ENCODE measurements at regions not wholly inside any gene's neighbourhood (a gene's known extent, or its start where the extent isn't known, plus 50 kb on each side); places are given as distances from the start of the nearest gene placed in this dataset.

DNA sequence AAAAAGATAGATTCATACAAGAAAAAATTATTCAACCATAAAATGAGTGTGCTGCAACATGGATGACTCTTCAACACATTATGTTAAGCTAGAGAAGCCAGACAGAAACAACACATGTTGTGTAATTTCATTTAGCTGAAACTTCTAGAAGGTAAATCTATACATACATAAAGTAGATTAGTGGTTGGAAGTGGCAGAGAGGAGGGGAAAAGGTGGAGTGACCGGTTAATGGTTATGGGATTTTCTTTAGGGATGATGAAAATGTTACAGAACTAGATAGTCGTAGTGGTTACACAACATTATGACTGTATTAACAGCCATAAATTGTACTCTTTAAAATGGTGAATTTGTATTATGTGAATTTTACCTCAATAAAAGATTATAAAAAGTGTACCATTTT, 304.1 kb upstream of the SLC35B3 start:
- Histone ChIP-seq H3K27ac (ENCODE audit: low read depth, low read length) (no peak overlapping the region), H4K20me1 (ENCODE audit: insufficient read depth) (no peaks in the 10 kb centered on the region), H2AFZ (ENCODE audit: low read depth, low read length, poor library complexity, severe bottlenecking) (no peak overlapping the region), H3K9me3 (ENCODE audit: control insufficient read depth in 1 of 2, insufficient read depth in 1 of 2, low read depth in 1 of 2, low read length in 2 of 2) (no peaks in the 10 kb centered on the region), H3K4me2 (ENCODE audit: low read length) (no peak overlapping the region), H3K27me3 (ENCODE audit: insufficient read depth, low read length) (no peaks in the 10 kb centered on the region), H3K4me3 (replicated peaks in 1 of 2; ENCODE audit: low read depth in 1 of 2, low read length in 2 of 2) (no peak overlapping the region), H3K79me2 (ENCODE audit: insufficient read depth, low read length) (no peaks in the 10 kb centered on the region), H3K9ac (ENCODE audit: low read length) (no peak overlapping the region), H3K36me3 (ENCODE audit: control insufficient read depth in 1 of 2, insufficient read depth in 2 of 2, low read length in 2 of 2) (no peaks in the 10 kb centered on the region), H3K9me2 (ENCODE audit: insufficient read depth) (no peaks in the 10 kb centered on the region), H3K4me1 (ENCODE audit: control insufficient read depth in 1 of 2, insufficient read depth in 2 of 2, low read length in 2 of 2) (no peaks in the 10 kb centered on the region; a peak in 1 of 4 replicates)
- TF ChIP-seq FOSL1 (IDR thresholded peaks at IDR 0.05; ENCODE audit: low read depth) (no peak), EZH2 (IDR thresholded peaks at IDR 0.05) (no peak), SIN3A (IDR thresholded peaks at IDR 0.05; ENCODE audit: low read depth) (no peak), POLR2AphosphoS5 (IDR thresholded peaks at IDR 0.05; ENCODE audit: low read depth, low read length) (no peak), ELF1 (IDR thresholded peaks at IDR 0.05; ENCODE audit: borderline replicate concordance, low read depth) (no peak)
- TF ChIP-seq, protein P1, sequence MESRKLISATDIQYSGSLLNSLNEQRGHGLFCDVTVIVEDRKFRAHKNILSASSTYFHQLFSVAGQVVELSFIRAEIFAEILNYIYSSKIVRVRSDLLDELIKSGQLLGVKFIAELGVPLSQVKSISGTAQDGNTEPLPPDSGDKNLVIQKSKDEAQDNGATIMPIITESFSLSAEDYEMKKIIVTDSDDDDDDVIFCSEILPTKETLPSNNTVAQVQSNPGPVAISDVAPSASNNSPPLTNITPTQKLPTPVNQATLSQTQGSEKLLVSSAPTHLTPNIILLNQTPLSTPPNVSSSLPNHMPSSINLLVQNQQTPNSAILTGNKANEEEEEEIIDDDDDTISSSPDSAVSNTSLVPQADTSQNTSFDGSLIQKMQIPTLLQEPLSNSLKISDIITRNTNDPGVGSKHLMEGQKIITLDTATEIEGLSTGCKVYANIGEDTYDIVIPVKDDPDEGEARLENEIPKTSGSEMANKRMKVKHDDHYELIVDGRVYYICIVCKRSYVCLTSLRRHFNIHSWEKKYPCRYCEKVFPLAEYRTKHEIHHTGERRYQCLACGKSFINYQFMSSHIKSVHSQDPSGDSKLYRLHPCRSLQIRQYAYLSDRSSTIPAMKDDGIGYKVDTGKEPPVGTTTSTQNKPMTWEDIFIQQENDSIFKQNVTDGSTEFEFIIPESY (IDR thresholded peaks at IDR 0.05; ENCODE audit: extremely low read depth, insufficient replicate concordance, low read length) = no peak
- ATAC-seq (no peak), DNase-seq (ENCODE audit: low read depth, low spot score) (no peak)
- ChIA-PET POLR2A (no interaction called here), CTCF (no interaction called here), RAD21 (ENCODE audit: low non-redundant PET in 1 of 2, low total read pairs in 2 of 2, uncharacterized antibody in 2 of 2, unreplicated experiment in 2 of 2) (no interaction called here)
- no TSS peak for BruUV-seq (replicated peaks)
- intact Hi-C loops (cut with micrococcal nuclease) = no loop called here

GRCh38 chr6:8738951-8739350, 303.6 kb upstream of the SLC35B3 start:
- no TSS peak for BruUV-seq (replicated peaks)
- ChIA-PET CTCF (no interaction called here), POLR2A (no interaction called here), RAD21 (ENCODE audit: low non-redundant PET in 1 of 2, low total read pairs in 2 of 2, uncharacterized antibody in 2 of 2, unreplicated experiment in 2 of 2) (no interaction called here)
- H3K9ac ChIP-seq (ENCODE audit: low read length) = no peak overlapping the region
- H3K79me2 ChIP-seq (ENCODE audit: insufficient read depth, low read length) = no peaks in the 10 kb centered on the region
- H3K9me3 ChIP-seq (ENCODE audit: control insufficient read depth in 1 of 2, insufficient read depth in 1 of 2, low read depth in 1 of 2, low read length in 2 of 2) = no peaks in the 10 kb centered on the region
- no peak overlapping the region for H3K4me2 ChIP-seq (ENCODE audit: low read length)
- DNase-seq (ENCODE audit: low read depth, low spot score) = no peak
- H3K9me2 ChIP-seq (ENCODE audit: insufficient read depth) = no peaks in the 10 kb centered on the region
- ATAC-seq = no peak
- H3K4me3 ChIP-seq (replicated peaks in 1 of 2; ENCODE audit: low read depth in 1 of 2, low read length in 2 of 2) = no peak overlapping the region
- no peaks in the 10 kb centered on the region for H3K36me3 ChIP-seq (ENCODE audit: control insufficient read depth in 1 of 2, insufficient read depth in 2 of 2, low read length in 2 of 2)
- intact Hi-C loops (cut with micrococcal nuclease) = no loop called here
- no peaks in the 10 kb centered on the region for H3K27me3 ChIP-seq (ENCODE audit: insufficient read depth, low read length)
- H3K4me1 ChIP-seq (ENCODE audit: control insufficient read depth in 1 of 2, insufficient read depth in 2 of 2, low read length in 2 of 2) = no peaks in the 10 kb centered on the region; a peak in 1 of 4 replicates
- no peak overlapping the region for H3K27ac ChIP-seq (ENCODE audit: low read depth, low read length)
- no peaks in the 10 kb centered on the region for H4K20me1 ChIP-seq (ENCODE audit: insufficient read depth)
- no peak overlapping the region for H2AFZ ChIP-seq (ENCODE audit: low read depth, low read length, poor library complexity, severe bottlenecking)
- TF ChIP-seq, protein P1 (IDR thresholded peaks at IDR 0.05; ENCODE audit: extremely low read depth, insufficient replicate concordance, low read length) = no peak
- TF ChIP-seq JUND (IDR thresholded peaks at IDR 0.05) (no peak), YY1 (IDR thresholded peaks at IDR 0.05; ENCODE audit: extremely low read depth, insufficient replicate concordance, low read depth, low read length) (no peak), CBX3 (IDR thresholded peaks at IDR 0.05; ENCODE audit: low read depth) (no peak), CEBPB (IDR thresholded peaks at IDR 0.05; ENCODE audit: low read depth) (no peak), SRF (IDR thresholded peaks at IDR 0.05; ENCODE audit: low read depth) (no peak), ELF1 (IDR thresholded peaks at IDR 0.05; ENCODE audit: borderline replicate concordance, low read depth) (no peak), SIN3A (IDR thresholded peaks at IDR 0.05; ENCODE audit: low read depth) (no peak), POLR2A (IDR thresholded peaks at IDR 0.05; ENCODE audit: borderline replicate concordance, extremely low read depth, insufficient read depth, insufficient read length) (no peak), EGR1 (IDR thresholded peaks at IDR 0.05; ENCODE audit: low read depth) (no peak), SP1 (IDR thresholded peaks at IDR 0.05; ENCODE audit: low read depth) (no peak)
- TF ChIP-seq, protein P2, sequence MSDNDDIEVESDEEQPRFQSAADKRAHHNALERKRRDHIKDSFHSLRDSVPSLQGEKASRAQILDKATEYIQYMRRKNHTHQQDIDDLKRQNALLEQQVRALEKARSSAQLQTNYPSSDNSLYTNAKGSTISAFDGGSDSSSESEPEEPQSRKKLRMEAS (IDR thresholded peaks at IDR 0.05) = no peak
- TF ChIP-seq, protein P3, sequence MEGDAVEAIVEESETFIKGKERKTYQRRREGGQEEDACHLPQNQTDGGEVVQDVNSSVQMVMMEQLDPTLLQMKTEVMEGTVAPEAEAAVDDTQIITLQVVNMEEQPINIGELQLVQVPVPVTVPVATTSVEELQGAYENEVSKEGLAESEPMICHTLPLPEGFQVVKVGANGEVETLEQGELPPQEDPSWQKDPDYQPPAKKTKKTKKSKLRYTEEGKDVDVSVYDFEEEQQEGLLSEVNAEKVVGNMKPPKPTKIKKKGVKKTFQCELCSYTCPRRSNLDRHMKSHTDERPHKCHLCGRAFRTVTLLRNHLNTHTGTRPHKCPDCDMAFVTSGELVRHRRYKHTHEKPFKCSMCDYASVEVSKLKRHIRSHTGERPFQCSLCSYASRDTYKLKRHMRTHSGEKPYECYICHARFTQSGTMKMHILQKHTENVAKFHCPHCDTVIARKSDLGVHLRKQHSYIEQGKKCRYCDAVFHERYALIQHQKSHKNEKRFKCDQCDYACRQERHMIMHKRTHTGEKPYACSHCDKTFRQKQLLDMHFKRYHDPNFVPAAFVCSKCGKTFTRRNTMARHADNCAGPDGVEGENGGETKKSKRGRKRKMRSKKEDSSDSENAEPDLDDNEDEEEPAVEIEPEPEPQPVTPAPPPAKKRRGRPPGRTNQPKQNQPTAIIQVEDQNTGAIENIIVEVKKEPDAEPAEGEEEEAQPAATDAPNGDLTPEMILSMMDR (IDR thresholded peaks at IDR 0.05 in 2 of 3, conservative IDR thresholded peaks at IDR 0.05 in 1 of 3; ENCODE audit: borderline replicate concordance in 1 of 3, insufficient read depth in 1 of 3, low read depth in 2 of 3, low read length in 2 of 3) = no peak
